ENCODE measurements at regions not wholly inside any gene's neighbourhood (a gene's known extent, or its start where the extent isn't known, plus 50 kb on each side); places are given as distances from the start of the nearest gene placed in this dataset.

DNA sequence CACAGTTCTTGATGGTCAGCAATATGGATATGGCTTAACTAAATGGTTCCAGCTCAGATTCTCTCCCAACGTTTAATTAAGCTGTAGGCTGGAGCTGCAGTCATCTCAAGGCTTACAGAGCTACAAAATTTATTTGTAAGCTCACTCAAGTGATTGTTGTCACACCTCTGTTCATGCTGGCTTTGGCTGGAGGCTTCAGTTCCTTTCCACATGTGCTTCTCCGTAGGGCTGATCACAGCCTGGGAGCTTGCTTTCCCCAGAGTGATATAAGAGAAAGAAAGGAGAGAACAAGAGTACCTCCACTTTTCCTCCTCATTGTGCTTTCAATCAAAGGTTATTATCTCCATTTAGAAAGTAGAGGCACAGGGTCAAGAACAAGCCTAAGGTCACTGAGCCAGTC lies 182.7 kb upstream of the KCNN2 start:
- no peaks in the 10 kb centered on the region for H3K4me1 Mint-ChIP-seq (ENCODE audit: low read depth, unreplicated experiment)
- Histone ChIP-seq H3K36me3 (ENCODE audit: control insufficient read depth, insufficient read depth, low read length) (no peaks in the 10 kb centered on the region), H3K27me3 (replicated peaks; ENCODE audit: control insufficient read depth, insufficient read depth, low read length) (no peaks in the 10 kb centered on the region), H3K9me3 (no peaks in the 10 kb centered on the region), H3K4me1 (no peaks in the 10 kb centered on the region), H3K4me3 (ENCODE audit: low read depth, low read length) (no peak overlapping the region)
- H3K27ac Mint-ChIP-seq (ENCODE audit: unreplicated experiment), result no peak overlapping the region
- TF ChIP-seq, protein P1, sequence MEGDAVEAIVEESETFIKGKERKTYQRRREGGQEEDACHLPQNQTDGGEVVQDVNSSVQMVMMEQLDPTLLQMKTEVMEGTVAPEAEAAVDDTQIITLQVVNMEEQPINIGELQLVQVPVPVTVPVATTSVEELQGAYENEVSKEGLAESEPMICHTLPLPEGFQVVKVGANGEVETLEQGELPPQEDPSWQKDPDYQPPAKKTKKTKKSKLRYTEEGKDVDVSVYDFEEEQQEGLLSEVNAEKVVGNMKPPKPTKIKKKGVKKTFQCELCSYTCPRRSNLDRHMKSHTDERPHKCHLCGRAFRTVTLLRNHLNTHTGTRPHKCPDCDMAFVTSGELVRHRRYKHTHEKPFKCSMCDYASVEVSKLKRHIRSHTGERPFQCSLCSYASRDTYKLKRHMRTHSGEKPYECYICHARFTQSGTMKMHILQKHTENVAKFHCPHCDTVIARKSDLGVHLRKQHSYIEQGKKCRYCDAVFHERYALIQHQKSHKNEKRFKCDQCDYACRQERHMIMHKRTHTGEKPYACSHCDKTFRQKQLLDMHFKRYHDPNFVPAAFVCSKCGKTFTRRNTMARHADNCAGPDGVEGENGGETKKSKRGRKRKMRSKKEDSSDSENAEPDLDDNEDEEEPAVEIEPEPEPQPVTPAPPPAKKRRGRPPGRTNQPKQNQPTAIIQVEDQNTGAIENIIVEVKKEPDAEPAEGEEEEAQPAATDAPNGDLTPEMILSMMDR (IDR thresholded peaks at IDR 0.05; ENCODE audit: insufficient read depth in 1 of 2, low read depth in 1 of 2, low read length in 1 of 2, severe bottlenecking in 1 of 2, unreplicated experiment in 1 of 2), result no peak
- no peak overlapping the region for H3K4me3 Mint-ChIP-seq (ENCODE audit: unreplicated experiment)
- no peaks in the 10 kb centered on the region for H3K36me3 Mint-ChIP-seq (ENCODE audit: insufficient read depth, unreplicated experiment)
- no peak for DNase-seq
- H3K27me3 Mint-ChIP-seq (ENCODE audit: insufficient read depth, unreplicated experiment), result no peaks in the 10 kb centered on the region
- no peaks in the 10 kb centered on the region for H3K9me3 Mint-ChIP-seq (ENCODE audit: unreplicated experiment)
- ChIA-PET POLR2A (no interaction called here), CTCF (no interaction called here)
- no TSS peak for BruUV-seq (replicated peaks)
- intact Hi-C loops (cut with micrococcal nuclease; ENCODE audit: unreplicated experiment), result no loop called here

DNA sequence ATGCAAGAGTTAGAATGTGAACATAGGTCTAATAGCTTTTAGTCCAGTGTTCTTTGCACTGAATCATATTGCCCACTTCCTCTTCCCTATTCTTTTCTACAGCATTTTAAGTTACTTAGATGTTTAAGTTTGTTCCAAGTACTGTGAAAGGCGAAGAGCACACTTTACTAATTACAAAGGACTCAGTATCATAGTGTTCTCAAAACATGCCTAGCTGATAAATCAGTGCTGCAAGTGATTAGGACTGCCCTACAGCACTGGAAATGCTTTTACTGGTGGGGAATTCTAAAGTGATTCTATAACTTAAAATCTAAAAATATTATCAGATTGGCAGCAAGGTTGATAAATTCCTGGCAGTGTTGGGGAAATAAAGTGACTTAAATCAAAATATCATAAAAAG lies 177.9 kb upstream of the KCNN2 start:
- Mint-ChIP-seq H3K4me1 (ENCODE audit: low read depth, unreplicated experiment) (no peaks in the 10 kb centered on the region), H3K4me3 (ENCODE audit: unreplicated experiment) (no peak overlapping the region), H3K36me3 (ENCODE audit: insufficient read depth, unreplicated experiment) (no peaks in the 10 kb centered on the region), H3K27ac (ENCODE audit: unreplicated experiment) (no peak overlapping the region), H3K27me3 (ENCODE audit: insufficient read depth, unreplicated experiment) (no peaks in the 10 kb centered on the region), H3K9me3 (ENCODE audit: unreplicated experiment) (no peaks in the 10 kb centered on the region)
- ChIA-PET CTCF (no interaction called here), POLR2A (no interaction called here)
- Histone ChIP-seq H3K4me3 (ENCODE audit: low read depth, low read length) (no peak overlapping the region), H3K4me1 (no peaks in the 10 kb centered on the region), H3K27me3 (replicated peaks; ENCODE audit: control insufficient read depth, insufficient read depth, low read length) (no peaks in the 10 kb centered on the region), H3K9me3 (no peaks in the 10 kb centered on the region), H3K36me3 (ENCODE audit: control insufficient read depth, insufficient read depth, low read length) (no peaks in the 10 kb centered on the region)
- BruUV-seq (replicated peaks), result no TSS peak
- no peak for DNase-seq
- intact Hi-C loops (cut with micrococcal nuclease; ENCODE audit: unreplicated experiment), result no loop called here
- TF ChIP-seq, protein P1 (IDR thresholded peaks at IDR 0.05; ENCODE audit: insufficient read depth in 1 of 2, low read depth in 1 of 2, low read length in 1 of 2, severe bottlenecking in 1 of 2, unreplicated experiment in 1 of 2), result no peak

DNA sequence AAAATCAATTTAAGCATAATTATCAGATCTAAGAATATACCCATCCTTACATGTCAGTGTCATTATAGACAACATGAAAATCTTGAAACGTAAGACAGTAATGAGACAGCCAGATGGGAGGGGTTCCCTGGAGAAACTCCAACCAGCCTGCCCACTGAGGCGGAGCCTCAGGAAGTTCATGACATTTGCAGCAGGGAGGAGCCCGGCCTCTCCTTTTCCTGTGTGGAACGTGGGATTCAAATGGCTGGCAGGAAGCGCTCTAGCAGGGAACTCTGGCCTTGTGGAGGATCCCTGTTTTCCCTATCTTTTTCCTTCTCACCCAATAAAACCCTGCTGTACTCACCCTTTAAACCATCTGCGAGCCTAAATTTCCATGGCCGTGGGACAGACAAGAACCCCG lies 176.6 kb upstream of the KCNN2 start:
- Mint-ChIP-seq H3K27ac (ENCODE audit: unreplicated experiment) (no peak overlapping the region), H3K4me3 (ENCODE audit: unreplicated experiment) (no peak overlapping the region), H3K4me1 (ENCODE audit: low read depth, unreplicated experiment) (no peaks in the 10 kb centered on the region), H3K27me3 (ENCODE audit: insufficient read depth, unreplicated experiment) (no peaks in the 10 kb centered on the region), H3K36me3 (ENCODE audit: insufficient read depth, unreplicated experiment) (no peaks in the 10 kb centered on the region), H3K9me3 (ENCODE audit: unreplicated experiment) (no peaks in the 10 kb centered on the region)
- Histone ChIP-seq H3K4me3 (ENCODE audit: low read depth, low read length) (no peak overlapping the region), H3K4me1 (no peaks in the 10 kb centered on the region), H3K27me3 (replicated peaks; ENCODE audit: control insufficient read depth, insufficient read depth, low read length) (no peaks in the 10 kb centered on the region), H3K9me3 (no peaks in the 10 kb centered on the region), H3K36me3 (ENCODE audit: control insufficient read depth, insufficient read depth, low read length) (no peaks in the 10 kb centered on the region)
- CTCF ChIA-PET, result no interaction called here
- TF ChIP-seq, protein P1 (IDR thresholded peaks at IDR 0.05; ENCODE audit: insufficient read depth in 1 of 2, low read depth in 1 of 2, low read length in 1 of 2, severe bottlenecking in 1 of 2, unreplicated experiment in 1 of 2), result no peak
- DNase-seq, result no peak
- POLR2A ChIA-PET, result no interaction called here
- no TSS peak for BruUV-seq (replicated peaks)
- intact Hi-C loops (cut with micrococcal nuclease; ENCODE audit: unreplicated experiment), result no loop called here
